Ishikawa (cell line): ENCODE measurements at regions not wholly inside any gene's neighbourhood (a gene's known extent, or its start where the extent isn't known, plus 50 kb on each side); places are given as distances from the start of the nearest gene placed in this dataset.

ENCODE experiments used
- CREB1 ChIP-seq: IDR thresholded peaks from 2 replicates; pipeline ENCODE4 v1.6.1; 2012; ENCODE audit warnings: low read depth
- EP300 ChIP-seq: IDR thresholded peaks from 2 replicates; pipeline ENCODE4 v1.6.1; 2012; ENCODE audit warnings: borderline replicate concordance
- MAX ChIP-seq: IDR thresholded peaks from 2 replicates; pipeline ENCODE4 v1.6.1; 2012
- RAD21 ChIP-seq: IDR thresholded peaks from 2 replicates; pipeline ENCODE4 v1.6.1; 2012; ENCODE audit warnings: low read depth
- REST ChIP-seq: IDR thresholded peaks from 2 replicates; pipeline ENCODE4 v1.6.1; 2012; ENCODE audit warnings: low read depth, mild to moderate bottlenecking
- TAF1 ChIP-seq: IDR thresholded peaks from 2 replicates; pipeline ENCODE4 v1.6.1; 2012; ENCODE audit warnings: low read depth, mild to moderate bottlenecking
- TEAD4 ChIP-seq: IDR thresholded peaks from 2 replicates; pipeline ENCODE4 v1.6.1; 2012
- USF1 ChIP-seq: IDR thresholded peaks from 2 replicates; pipeline ENCODE4 v1.6.1; 2012
- ZBTB7A ChIP-seq: IDR thresholded peaks from 2 replicates; pipeline ENCODE4 v1.6.1; 2012; ENCODE audit warnings: low read depth

GRCh38 chr4:167918077-167918476 is 174.3 kb upstream of the ANXA10 start:
- TF ChIP-seq RAD21 (no peak), TAF1 (no peak), REST (no peak), CREB1 (no peak), EP300 (no peak), MAX (no peak), USF1 (no peak), ZBTB7A (no peak), TEAD4 (no peak)
